Ectodermal cell (in vitro differentiated cells): ENCODE measurements at regions not wholly inside any gene's neighbourhood (a gene's known extent, or its start where the extent isn't known, plus 50 kb on each side); places are given as distances from the start of the nearest gene placed in this dataset.

Source experiments
- H3K27ac ChIP-seq: 2 replicates; pipeline ENCODE4 v1.7.0; 2013; ENCODE audit warnings: mild to moderate bottlenecking, low read depth, low read length; ENCODE audit not compliant: insufficient read depth, poor library complexity, severe bottlenecking
- H3K27me3 ChIP-seq: 2 replicates; pipeline ENCODE4 v1.7.0; 2013; ENCODE audit warnings: mild to moderate bottlenecking, low read length; ENCODE audit not compliant: insufficient read depth, control insufficient read depth, poor library complexity, severe bottlenecking
- H3K36me3 ChIP-seq: one replicate; pipeline ENCODE4 v1.7.0; 2013; ENCODE audit warnings: low read length; ENCODE audit not compliant: control insufficient read depth, insufficient read depth
- H3K4me1 ChIP-seq: one replicate; pipeline ENCODE4 v1.7.0; 2013; ENCODE audit warnings: low read length; ENCODE audit not compliant: control insufficient read depth, insufficient read depth
- H3K4me3 ChIP-seq: 2 replicates; pipeline ENCODE4 v1.7.0; 2013; ENCODE audit warnings: low read depth, low read length, control low read depth; ENCODE audit not compliant: insufficient read depth
- H3K9me3 ChIP-seq: 2 replicates; pipeline ENCODE4 v1.7.0; 2013; ENCODE audit warnings: mild to moderate bottlenecking, low read length, moderate library complexity; ENCODE audit not compliant: control insufficient read depth
- WGBS, 2 experiments: methylation state at CpG; one replicate each; pipeline ENCODE4 v1.1.7; 2013; ENCODE audit warnings: missing lambda C conversion rate in 2 of 2; 5-methylcytosine and 5-hydroxymethylcytosine counted together

DNA sequence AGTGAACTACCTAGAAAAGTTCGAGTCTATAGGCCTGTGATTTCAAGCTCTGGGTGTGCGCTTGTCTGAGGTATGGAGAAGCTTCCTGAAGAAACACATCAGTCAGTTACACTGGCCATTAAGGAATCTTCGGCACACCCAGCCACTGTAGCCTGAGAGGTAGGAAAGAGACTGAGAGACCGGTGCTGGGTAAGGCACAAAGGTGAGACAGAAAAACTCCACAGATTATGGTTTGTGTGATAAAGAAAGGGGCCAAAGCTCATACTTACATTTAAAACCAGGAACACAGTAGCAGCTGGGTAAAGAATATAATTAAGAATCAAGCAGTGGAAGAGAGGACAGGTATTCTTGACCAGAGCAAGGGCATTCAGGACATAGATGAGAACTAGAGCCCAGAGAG is 74.8 kb upstream of the TTC29 start:
- Histone ChIP-seq H3K4me3 (no peak overlapping the region), H3K27ac (no peak overlapping the region), H3K27me3 (no peaks in the 10 kb centered on the region), H3K36me3 (no peaks in the 10 kb centered on the region), H3K4me1 (no peaks in the 10 kb centered on the region), H3K9me3 (no peaks in the 10 kb centered on the region)
- WGBS, 2 experiments: 93 to 95% methylated on average over 4 of the region's 4 CpGs

GRCh38 chr4:147025042-147025441 is 79.4 kb upstream of the TTC29 start:
- no peaks in the 10 kb centered on the region for H3K9me3 ChIP-seq
- no peaks in the 10 kb centered on the region for H3K27me3 ChIP-seq
- 75 to 81% methylated on average over 2 of the region's 2 CpGs for WGBS, 2 experiments
- no peak overlapping the region for H3K27ac ChIP-seq
- H3K36me3 ChIP-seq: no peaks in the 10 kb centered on the region
- no peak overlapping the region for H3K4me3 ChIP-seq
- no peaks in the 10 kb centered on the region for H3K4me1 ChIP-seq

DNA sequence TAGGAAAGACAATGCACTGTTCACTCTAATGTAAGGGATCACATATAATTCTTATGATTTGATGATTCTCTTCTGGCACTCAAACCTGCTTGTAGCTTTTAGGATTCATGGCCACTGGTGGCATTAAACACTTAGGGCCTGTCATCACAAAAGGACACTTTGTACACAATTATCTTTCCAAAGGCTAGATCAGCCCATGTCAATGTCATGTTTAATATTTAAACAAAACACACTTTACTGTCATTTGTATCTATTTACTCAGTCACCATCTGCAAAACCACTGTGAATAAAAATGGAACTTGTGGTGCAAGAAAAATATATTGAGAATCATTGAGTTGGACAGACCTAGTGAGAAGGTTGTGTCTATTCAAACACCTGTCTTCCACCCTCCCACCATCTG is 83.6 kb upstream of the TTC29 start:
- Histone ChIP-seq H3K27me3 (no peaks in the 10 kb centered on the region), H3K27ac (no peak overlapping the region), H3K4me1 (no peaks in the 10 kb centered on the region), H3K9me3 (no peaks in the 10 kb centered on the region), H3K36me3 (no peaks in the 10 kb centered on the region), H3K4me3 (no peak overlapping the region)

DNA sequence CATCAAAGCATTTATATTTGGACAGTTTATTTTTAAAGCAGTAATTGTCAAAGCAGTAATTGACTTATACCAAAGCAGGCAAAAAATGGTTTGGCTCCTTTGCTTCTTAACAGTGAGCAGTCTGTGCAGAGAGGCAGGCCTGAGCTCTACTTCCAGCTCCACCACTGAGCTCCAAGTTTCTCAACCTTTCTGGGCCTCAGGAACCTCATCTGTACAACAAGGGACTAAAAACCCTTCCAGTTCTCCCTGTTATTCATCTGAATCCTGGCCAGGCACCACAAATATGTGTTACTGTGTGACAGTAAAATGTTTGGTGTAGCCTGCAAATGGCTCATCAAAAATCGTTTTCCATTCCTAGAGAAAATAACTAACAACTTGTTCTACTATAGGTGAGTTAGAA is 88.7 kb upstream of the TTC29 start:
- Histone ChIP-seq H3K4me1 (no peaks in the 10 kb centered on the region), H3K27ac (no peak overlapping the region), H3K9me3 (no peaks in the 10 kb centered on the region), H3K4me3 (no peak overlapping the region), H3K27me3 (no peaks in the 10 kb centered on the region), H3K36me3 (no peaks in the 10 kb centered on the region)
- WGBS, 2 experiments: 100% methylated on average over 1 of the region's 1 CpG; no CpG with 5 or more reads in 1 of the 2 experiments

DNA sequence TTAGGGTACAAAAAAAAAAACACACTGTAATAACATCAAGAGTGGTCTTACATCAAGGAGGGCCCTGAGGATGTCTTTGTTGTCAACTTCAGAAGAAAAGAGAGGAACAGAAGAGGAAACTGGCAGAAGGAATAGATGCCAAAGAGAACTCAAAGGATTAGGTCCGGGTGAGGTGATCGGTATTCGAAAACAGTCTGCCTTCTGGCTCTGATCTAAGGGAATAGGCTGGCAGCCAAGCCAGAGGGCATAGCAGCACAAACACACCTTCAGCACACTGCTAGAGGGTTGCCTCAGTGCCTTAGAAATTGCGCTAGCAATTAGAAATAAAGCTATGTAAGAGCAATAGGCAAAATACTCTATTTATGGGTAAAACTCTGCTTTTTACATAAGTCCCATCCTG is 91.4 kb upstream of the TTC29 start:
- no peaks in the 10 kb centered on the region for H3K36me3 ChIP-seq
- no peaks in the 10 kb centered on the region for H3K4me1 ChIP-seq
- no peaks in the 10 kb centered on the region for H3K27me3 ChIP-seq
- no peak overlapping the region for H3K27ac ChIP-seq
- WGBS, 2 experiments: 90 to 94% methylated on average over 4 of the region's 4 CpGs
- no peak overlapping the region for H3K4me3 ChIP-seq
- H3K9me3 ChIP-seq: no peaks in the 10 kb centered on the region

DNA sequence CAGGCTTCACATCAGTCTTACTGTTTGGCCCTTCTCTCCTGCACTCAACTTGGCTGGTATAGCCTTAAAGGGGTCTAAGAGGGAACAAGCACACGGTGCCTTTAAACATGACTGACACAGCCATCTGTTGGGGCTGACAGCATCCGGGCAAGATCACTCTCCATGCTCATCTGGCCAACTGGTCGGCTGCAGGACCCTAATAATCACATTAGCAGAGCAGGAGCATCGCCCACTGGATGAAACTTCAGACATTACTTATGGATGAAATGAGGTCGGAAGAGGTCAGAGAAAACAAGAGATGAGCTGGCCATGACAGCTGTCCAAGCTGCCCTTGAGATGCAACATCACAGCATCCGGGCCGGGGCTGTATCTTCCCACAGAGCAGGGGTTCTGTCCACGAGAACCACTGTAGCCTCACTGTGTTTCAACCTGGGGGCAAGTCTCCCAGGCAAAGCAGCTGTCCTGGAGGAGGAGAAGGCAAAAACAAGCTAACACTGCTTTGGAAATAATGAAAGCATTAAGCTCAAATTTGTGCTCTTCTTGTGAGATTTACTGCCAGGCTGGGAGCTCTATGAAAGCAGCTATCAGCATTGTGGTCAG is 94.4 kb upstream of the TTC29 start:
- H3K9me3 ChIP-seq: no peaks in the 10 kb centered on the region
- no peak overlapping the region for H3K27ac ChIP-seq
- H3K4me1 ChIP-seq: no peaks in the 10 kb centered on the region
- WGBS, 2 experiments: 93% methylated on average over 8 of the region's 8 CpGs
- H3K36me3 ChIP-seq: no peaks in the 10 kb centered on the region
- H3K27me3 ChIP-seq: no peaks in the 10 kb centered on the region
- no peak overlapping the region for H3K4me3 ChIP-seq

- Histone ChIP-seq H3K27ac (no peak overlapping the region), H3K36me3 (no peaks in the 10 kb centered on the region), H3K9me3 (no peaks in the 10 kb centered on the region), H3K4me1 (no peaks in the 10 kb centered on the region), H3K27me3 (no peaks in the 10 kb centered on the region), H3K4me3 (no peak overlapping the region)
- 78 to 97% methylated on average over 1 to 3 of the region's 3 CpGs for WGBS, 2 experiments
These were observed 95.2 kb upstream of the TTC29 start for GRCh38 chr4:147040874-147041273.

GRCh38 chr4:147041376-147041775 is 95.7 kb upstream of the TTC29 start:
- Histone ChIP-seq H3K9me3 (no peaks in the 10 kb centered on the region), H3K27ac (no peak overlapping the region), H3K4me3 (no peak overlapping the region), H3K4me1 (no peaks in the 10 kb centered on the region), H3K36me3 (no peaks in the 10 kb centered on the region), H3K27me3 (no peaks in the 10 kb centered on the region)
- 92 to 95% methylated on average over 2 to 4 of the region's 4 CpGs for WGBS, 2 experiments

DNA sequence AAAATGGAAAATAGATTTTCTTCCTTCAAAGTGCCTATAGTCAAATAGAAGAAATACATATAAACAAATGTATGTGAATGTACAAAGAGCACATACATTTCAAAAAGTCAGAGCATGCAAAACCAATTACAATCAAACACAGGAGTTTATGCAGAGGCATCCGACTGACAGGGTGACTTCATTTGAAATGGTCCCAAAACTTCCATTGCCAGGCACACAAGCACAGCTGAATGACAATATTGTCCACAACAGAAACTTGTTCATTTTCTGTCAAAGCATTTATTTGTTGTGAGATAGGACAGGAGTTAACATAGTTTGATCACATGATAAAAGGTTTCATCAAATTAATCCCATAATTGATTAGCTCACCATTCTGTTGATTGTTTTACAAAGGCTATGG is 96.4 kb upstream of the TTC29 start:
- no peak overlapping the region for H3K27ac ChIP-seq
- 95 to 100% methylated on average over 1 of the region's 1 CpG for WGBS, 2 experiments
- H3K9me3 ChIP-seq: no peaks in the 10 kb centered on the region
- H3K36me3 ChIP-seq: no peaks in the 10 kb centered on the region
- no peak overlapping the region for H3K4me3 ChIP-seq
- H3K27me3 ChIP-seq: no peaks in the 10 kb centered on the region
- no peaks in the 10 kb centered on the region for H3K4me1 ChIP-seq

- no peak overlapping the region for H3K4me3 ChIP-seq
- no peaks in the 10 kb centered on the region for H3K9me3 ChIP-seq
- no peak overlapping the region for H3K27ac ChIP-seq
- no peaks in the 10 kb centered on the region for H3K27me3 ChIP-seq
- WGBS, 2 experiments: 72 to 79% methylated on average over 4 of the region's 4 CpGs
- no peaks in the 10 kb centered on the region for H3K4me1 ChIP-seq
- H3K36me3 ChIP-seq: no peaks in the 10 kb centered on the region
These were observed 98.6 kb upstream of the TTC29 start for GRCh38 chr4:147044241-147044640.

DNA sequence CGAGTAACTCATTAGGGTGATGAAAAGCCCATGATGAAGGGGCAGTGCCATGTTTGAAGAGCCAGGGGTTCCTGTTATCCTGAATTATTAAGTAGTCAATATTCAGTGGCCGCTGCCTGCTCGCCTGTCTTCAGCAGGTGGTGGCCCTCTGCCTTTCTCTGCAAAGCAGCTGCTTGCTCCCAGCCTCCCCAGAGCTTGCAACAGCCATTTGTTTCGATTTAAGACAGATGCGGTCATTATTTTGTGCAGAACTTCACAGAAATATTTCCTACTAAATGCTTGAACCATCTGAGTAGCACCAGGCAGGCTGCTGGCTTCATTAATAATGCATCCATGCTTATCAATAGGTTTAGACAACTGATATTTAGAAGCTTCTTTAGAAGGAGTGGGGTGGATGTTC is 104.3 kb upstream of the TTC29 start:
- no peaks in the 10 kb centered on the region for H3K9me3 ChIP-seq
- WGBS, 2 experiments: 91 to 92% methylated on average over 5 of the region's 5 CpGs
- no peaks in the 10 kb centered on the region for H3K36me3 ChIP-seq
- no peak overlapping the region for H3K27ac ChIP-seq
- H3K27me3 ChIP-seq: no peaks in the 10 kb centered on the region
- H3K4me3 ChIP-seq: no peak overlapping the region
- H3K4me1 ChIP-seq: no peaks in the 10 kb centered on the region
